Fibroblast of lung (primary cell): ENCODE measurements at regions not wholly inside any gene's neighbourhood (a gene's known extent, or its start where the extent isn't known, plus 50 kb on each side); places are given as distances from the start of the nearest gene placed in this dataset.
"Not testable (repeated sequence)": the region's sequence is repeated elsewhere in the genome, so short reads cannot be mapped to it uniquely, and the experiment has no call there.

Source experiments
- EZH2 ChIP-seq: IDR thresholded peaks from 2 replicates; pipeline ENCODE4 v1.5.1; 2012; ENCODE audit warnings: low read length, control low read depth, mild to moderate bottlenecking; ENCODE audit errors: missing control alignments
- TF ChIP-seq, protein P1 (sequence below), 2 donors: IDR thresholded peaks in 1 of 2; conservative IDR thresholded peaks in 1 of 2; 1 replicate in 1 of 2; 2 replicates in 1 of 2; pipeline ENCODE4 v1.5.1; 2011 to 2012; ENCODE audit warnings: low read length in 2 of 2, control low read depth in 1 of 2, inconsistent platforms in 1 of 2, low read depth in 1 of 2, mild to moderate bottlenecking in 1 of 2

DNA sequence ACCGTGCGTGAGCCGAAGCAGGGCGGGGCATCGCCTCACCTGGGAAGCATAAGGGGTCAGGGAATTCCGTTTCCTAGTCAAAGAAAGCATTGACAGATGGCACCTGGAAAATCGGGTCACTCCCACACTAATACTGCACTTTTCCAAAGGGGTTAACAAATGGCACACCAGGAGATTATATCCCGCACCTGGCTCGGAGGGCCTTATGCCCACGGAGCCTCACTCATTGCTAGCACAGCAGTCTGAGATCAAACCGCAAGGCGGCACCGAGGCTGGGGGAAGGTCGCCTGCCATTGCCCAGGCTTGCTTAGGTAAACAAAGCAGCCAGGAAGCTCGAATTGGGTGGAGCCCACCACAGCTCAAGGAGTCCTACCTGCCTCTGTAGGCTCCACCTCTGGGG is 1698.1 kb downstream of the TP53TG3F start:
- TF ChIP-seq, protein P1, sequence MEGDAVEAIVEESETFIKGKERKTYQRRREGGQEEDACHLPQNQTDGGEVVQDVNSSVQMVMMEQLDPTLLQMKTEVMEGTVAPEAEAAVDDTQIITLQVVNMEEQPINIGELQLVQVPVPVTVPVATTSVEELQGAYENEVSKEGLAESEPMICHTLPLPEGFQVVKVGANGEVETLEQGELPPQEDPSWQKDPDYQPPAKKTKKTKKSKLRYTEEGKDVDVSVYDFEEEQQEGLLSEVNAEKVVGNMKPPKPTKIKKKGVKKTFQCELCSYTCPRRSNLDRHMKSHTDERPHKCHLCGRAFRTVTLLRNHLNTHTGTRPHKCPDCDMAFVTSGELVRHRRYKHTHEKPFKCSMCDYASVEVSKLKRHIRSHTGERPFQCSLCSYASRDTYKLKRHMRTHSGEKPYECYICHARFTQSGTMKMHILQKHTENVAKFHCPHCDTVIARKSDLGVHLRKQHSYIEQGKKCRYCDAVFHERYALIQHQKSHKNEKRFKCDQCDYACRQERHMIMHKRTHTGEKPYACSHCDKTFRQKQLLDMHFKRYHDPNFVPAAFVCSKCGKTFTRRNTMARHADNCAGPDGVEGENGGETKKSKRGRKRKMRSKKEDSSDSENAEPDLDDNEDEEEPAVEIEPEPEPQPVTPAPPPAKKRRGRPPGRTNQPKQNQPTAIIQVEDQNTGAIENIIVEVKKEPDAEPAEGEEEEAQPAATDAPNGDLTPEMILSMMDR (conservative IDR thresholded peaks at IDR 0.05 in 1 of 2, IDR thresholded peaks at IDR 0.05 in 1 of 2; ENCODE audit: low read depth in 1 of 2, low read length in 2 of 2) = not testable (repeated sequence)
- not testable (repeated sequence) for TF ChIP-seq EZH2
